ENCODE measurements at regions not wholly inside any gene's neighbourhood (a gene's known extent, or its start where the extent isn't known, plus 50 kb on each side); places are given as distances from the start of the nearest gene placed in this dataset.

- TF ChIP-seq CTCF (IDR thresholded peaks at IDR 0.05) (no peak), POLR2A (IDR thresholded peaks at IDR 0.05) (no peak)
Measured at GRCh38 chr3:117674321-117674720, 964.7 kb downstream of the TUSC7 start.

Data from right lobe of liver (tissue), 4 donors.